GM12878 (cell line): ENCODE measurements at regions not wholly inside any gene's neighbourhood (a gene's known extent, or its start where the extent isn't known, plus 50 kb on each side); places are given as distances from the start of the nearest gene placed in this dataset.
A peak's percentile ranks its signal among the peaks of the same experiment; 100 is the strongest.

ENCODE experiments used
- ATAC-seq: fragments of 200-7000 bp; cut with Tn5 transposase; 3 replicates; pipeline ENCODE4 v1.9.1; 2020; ENCODE audit warnings: mild to moderate bottlenecking, moderate library complexity
- BruUV-seq: library from RNA; stranded (reverse); fragments of 400-500 nt; replicated peaks from 2 replicates; lab custom pipeline; 2021; lab: Mats Ljungman, UMichigan
- CTCF ChIA-PET: fragments of 300-600 bp; sonication (Branson Sonifier 250); formaldehyde crosslinking; extraction: SDS; loops from one replicate; lab custom pipeline; 2021; ENCODE audit warnings: inconsistent platforms; lab: Yijun Ruan, JAX
- POLR2A ChIA-PET: fragments of 350-600 bp; formaldehyde crosslinking; extraction: SDS; loops from one replicate; lab custom pipeline; 2021; ENCODE audit warnings: inconsistent platforms; lab: Charles Lee
- RAD21 ChIA-PET: fragments of 300-600 bp; sonication (Branson Sonifier 250); formaldehyde crosslinking; loops from one replicate; lab custom pipeline; 2023; ENCODE audit warnings: antibody characterized with exemption; ENCODE audit not compliant: unreplicated experiment; lab: Charles Lee
- SMC1A ChIA-PET: fragments of 300-600 bp; sonication (Branson Sonifier 250); formaldehyde crosslinking; loops from one replicate; lab custom pipeline; 2023; ENCODE audit not compliant: unreplicated experiment, uncharacterized antibody; lab: Charles Lee
- DNase-seq: peaks from one replicate; pipeline ENCODE4 v3.0.0-alpha.2; 2011; ENCODE audit warnings: low read depth, low spot score
- FAIRE-seq: peaks from 3 replicates; lab custom pipeline; 2011; peaks lifted over from hg19 to GRCh38; lab: Jason Lieb, UNC
- H2AFZ ChIP-seq: 2 replicates; pipeline ENCODE4 v1.6.0; 2011; ENCODE audit warnings: low read depth, low read length, control low read depth; ENCODE audit not compliant: control insufficient read depth
- H3K27ac ChIP-seq: 2 replicates; pipeline ENCODE4 v1.5.1; 2011; ENCODE audit warnings: control low read depth; ENCODE audit not compliant: control insufficient read depth, insufficient read depth
- H3K27me3 ChIP-seq, 2 experiments: replicated peaks in 1 of 2; 2 replicates each; pipeline versions ENCODE4 v1.6.0 to v1.6.1; 2011; ENCODE audit warnings: low read length in 1 of 2; ENCODE audit not compliant: control insufficient read depth in 2 of 2, insufficient read depth in 2 of 2
- H3K36me3 ChIP-seq, 2 experiments: 2 replicates each; pipeline ENCODE4 v1.5.1; 2011; ENCODE audit warnings: low read length in 1 of 2; ENCODE audit not compliant: control insufficient read depth in 2 of 2, insufficient read depth in 2 of 2
- H3K4me1 ChIP-seq: 2 replicates; pipeline ENCODE4 v1.6.1; 2011; ENCODE audit warnings: mild to moderate bottlenecking, low read length, moderate library complexity, mixed read lengths; ENCODE audit not compliant: control insufficient read depth, insufficient read depth
- H3K4me2 ChIP-seq: 2 replicates; pipeline ENCODE4 v1.6.0; 2011; ENCODE audit warnings: control low read depth; ENCODE audit not compliant: control insufficient read depth, insufficient read depth
- H3K4me3 ChIP-seq: fragments of 200-600 bp; sonication (generic); 2 replicates; pipeline ENCODE4 v1.5.1; 2016
- H3K79me2 ChIP-seq: 2 replicates; pipeline ENCODE4 v1.6.0; 2011; ENCODE audit warnings: low read length; ENCODE audit not compliant: control insufficient read depth, insufficient read depth
- H3K9ac ChIP-seq: 2 replicates; pipeline ENCODE4 v1.8.0; 2011; ENCODE audit warnings: low read length, control low read depth, mixed read lengths; ENCODE audit not compliant: control insufficient read depth, insufficient read depth
- H3K9me3 ChIP-seq: replicated peaks from 3 replicates; pipeline ENCODE4 v1.5.1; 2011; ENCODE audit warnings: mild to moderate bottlenecking, low read length; ENCODE audit not compliant: control insufficient read depth, insufficient read depth
- H4K20me1 ChIP-seq: 2 replicates; pipeline ENCODE4 v1.6.0; 2011; ENCODE audit not compliant: control insufficient read depth, insufficient read depth
- ATF2 ChIP-seq: IDR thresholded peaks from 2 replicates; pipeline ENCODE4 v1.6.1; 2012; ENCODE audit warnings: low read length, inconsistent platforms
- ATF7 ChIP-seq: fragments of 450-650 bp; IDR thresholded peaks from 2 replicates; pipeline ENCODE4 v1.6.1; 2016; ENCODE audit warnings: low read depth, mild to moderate bottlenecking
- BCL11A ChIP-seq: IDR thresholded peaks from 2 replicates; pipeline ENCODE4 v1.6.1; 2011; ENCODE audit warnings: low read depth, low read length
- E2F8 ChIP-seq: fragments of 450-650 bp; IDR thresholded peaks from 2 replicates; pipeline ENCODE4 v1.6.1; 2018; ENCODE audit warnings: mild to moderate bottlenecking, low read depth, moderate library complexity; ENCODE audit not compliant: partially characterized antibody
- GABPA ChIP-seq: IDR thresholded peaks from 2 replicates; pipeline ENCODE4 v1.6.1; 2014; ENCODE audit warnings: antibody characterized with exemption, low read depth, mild to moderate bottlenecking, inconsistent platforms
- MEF2A ChIP-seq: IDR thresholded peaks from 2 replicates; pipeline ENCODE4 v1.6.1; 2011; ENCODE audit warnings: low read depth, mild to moderate bottlenecking, low read length, moderate library complexity; ENCODE audit not compliant: insufficient read depth
- MLLT1 ChIP-seq: fragments of 450-650 bp; IDR thresholded peaks from 2 replicates; pipeline ENCODE4 v1.6.1; 2016; ENCODE audit warnings: mild to moderate bottlenecking
- NFXL1 ChIP-seq: fragments of 450-650 bp; IDR thresholded peaks from 2 replicates; pipeline ENCODE4 v1.6.1; 2017; ENCODE audit warnings: antibody characterized with exemption, mild to moderate bottlenecking, borderline replicate concordance
- NKRF ChIP-seq: fragments of 450-650 bp; conservative IDR thresholded peaks from 2 replicates; pipeline ENCODE4 v1.6.1; 2017; ENCODE audit warnings: mild to moderate bottlenecking, moderate library complexity
- POLR2AphosphoS5 ChIP-seq: IDR thresholded peaks from 2 replicates; pipeline ENCODE4 v1.6.1; 2011; ENCODE audit warnings: mild to moderate bottlenecking, low read length, inconsistent platforms
- RAD51 ChIP-seq: fragments of 450-650 bp; IDR thresholded peaks from 2 replicates; pipeline ENCODE4 v1.6.1; 2016; ENCODE audit warnings: moderate library complexity, mild to moderate bottlenecking, inconsistent platforms
- SUPT20H ChIP-seq: IDR thresholded peaks from 2 replicates; pipeline ENCODE4 v1.6.1; 2011; ENCODE audit warnings: low read depth, mild to moderate bottlenecking, low read length, moderate library complexity, borderline replicate concordance; ENCODE audit not compliant: control insufficient read depth
- ZNF622 ChIP-seq: fragments of 450-650 bp; IDR thresholded peaks from 2 replicates; pipeline ENCODE4 v1.6.1; 2017; ENCODE audit warnings: mild to moderate bottlenecking, inconsistent platforms
- WGBS: methylation state at CpG from one replicate; pipeline ENCODE4 v1.1.6; 2016; ENCODE audit warnings: low lambda C conversion rate; ENCODE audit not compliant: insufficient replicate concordance, insufficient coverage; ENCODE audit errors: missing lambda C conversion rate; 5-methylcytosine and 5-hydroxymethylcytosine counted together
- in situ Hi-C: fragments of 300-500 bp; cut with MboI; formaldehyde crosslinking; loops from 9 replicates; pipeline ENCODE4 v1.14.3; 2018; ENCODE audit warnings: mixed read lengths
- intact Hi-C: fragments of 100-400 bp; cut with micrococcal nuclease; formaldehyde crosslinking; loops from one replicate; pipeline ENCODE4 v1.14.2; 2022; ENCODE audit not compliant: unreplicated experiment

- TF ChIP-seq E2F8 (no peak), ATF2 (no peak), RAD51 (no peak)
These were observed 55.0 kb upstream of the ZNF280D start (continued) for GRCh38 chr15:56788359-56788758.

GRCh38 chr15:56786966-56787365, 53.7 kb upstream of the ZNF280D start:
- RAD21 ChIA-PET: no interaction called here
- no peak for FAIRE-seq
- TF ChIP-seq ZNF622 (no peak), MLLT1 (no peak), MEF2A (peak; percentile 68; the same call in 1 of the 2 replicates), POLR2AphosphoS5 (no peak), BCL11A (peak; percentile 72; the same call in 1 of the 2 replicates), ATF7 (peak; percentile 73), NKRF (no peak), GABPA (peak; percentile 57), NFXL1 (no peak), SUPT20H (no peak)

More at GRCh38 chr15:56786966-56787365, 53.7 kb upstream of the ZNF280D start:
- peak; percentile 79 for ATAC-seq
- Histone ChIP-seq H3K27ac (no peak overlapping the region), H4K20me1 (no peaks in the 10 kb centered on the region), H2AFZ (peak overlapping the region; percentile 19), H3K4me3 (no peak overlapping the region), H3K27me3 (no peaks in the 10 kb centered on the region), H3K4me1 (no peaks in the 10 kb centered on the region), H3K9me3 (peaks cover 3% of the 10 kb centered on the region; the same call in 1 of the 3 replicates), H3K36me3 (no peaks in the 10 kb centered on the region), H3K4me2 (peak overlapping the region; percentile 35; the same call in 1 of the 2 replicates), H3K79me2 (no peaks in the 10 kb centered on the region), H3K9ac (no peak overlapping the region)
- in situ Hi-C loops: no loop called here
- DNase-seq: no peak
- ChIA-PET SMC1A (no interaction called here), POLR2A (no interaction called here), CTCF (interaction anchor here (1.2 kb wide), 1 partner anchor 14 kb away, joined by 3 read pairs; no protein-coding TSS in a partner anchor)
- BruUV-seq: no TSS peak
- intact Hi-C loops: no loop called here
- 3% methylated on average over 5 of the region's 5 CpGs for WGBS
